SKM-1 treated with dmso at 0.1 percent for 144 hours (cell line): ENCODE measurements at regions not wholly inside any gene's neighbourhood (a gene's known extent, or its start where the extent isn't known, plus 50 kb on each side); places are given as distances from the start of the nearest gene placed in this dataset.

ENCODE experiments used
- DNase-seq: peaks from one replicate; lab custom pipeline; 2025; ENCODE audit not compliant: unreplicated experiment; lab: John Stamatoyannopoulos, UW

DNA sequence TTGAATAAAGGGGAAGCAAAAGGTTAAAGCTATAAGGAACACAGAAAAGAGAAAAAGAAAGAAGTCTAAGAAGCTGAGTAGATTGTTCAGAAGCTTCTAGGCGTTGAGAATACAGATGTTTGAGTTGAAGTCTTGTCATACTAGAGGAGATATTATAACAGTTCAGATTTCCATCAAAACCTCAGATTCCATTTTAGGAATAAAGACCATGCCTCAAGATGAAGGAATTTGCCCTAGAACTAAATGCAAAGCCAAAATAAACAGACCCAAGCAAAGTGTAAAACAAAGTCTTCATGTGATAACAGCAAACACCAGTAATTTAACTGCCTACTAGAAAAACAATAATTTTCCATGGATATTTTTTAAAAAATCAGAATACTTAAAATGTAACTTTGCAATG is 476.5 kb upstream of the POT1 start:
- no peak for DNase-seq

DNA sequence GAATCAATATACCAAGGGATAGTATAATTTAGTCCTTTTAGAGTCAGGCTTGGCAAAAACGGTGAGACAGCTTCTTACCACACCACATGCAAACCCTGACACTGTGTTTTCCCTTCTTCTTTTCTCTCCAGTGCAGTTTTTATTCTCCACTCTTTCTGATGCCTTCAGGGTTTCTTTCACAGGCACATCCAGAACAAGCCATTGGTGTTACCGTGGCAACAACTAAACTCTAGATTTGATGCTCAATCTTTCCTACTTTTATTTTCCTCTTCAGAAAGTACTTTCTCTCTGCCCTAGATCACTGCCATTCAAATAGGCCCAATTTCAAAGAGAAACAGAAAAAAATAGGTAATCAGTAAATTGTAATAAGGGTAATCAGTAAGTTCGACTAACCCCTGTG is 469.8 kb upstream of the POT1 start:
- DNase-seq, result no peak

DNA sequence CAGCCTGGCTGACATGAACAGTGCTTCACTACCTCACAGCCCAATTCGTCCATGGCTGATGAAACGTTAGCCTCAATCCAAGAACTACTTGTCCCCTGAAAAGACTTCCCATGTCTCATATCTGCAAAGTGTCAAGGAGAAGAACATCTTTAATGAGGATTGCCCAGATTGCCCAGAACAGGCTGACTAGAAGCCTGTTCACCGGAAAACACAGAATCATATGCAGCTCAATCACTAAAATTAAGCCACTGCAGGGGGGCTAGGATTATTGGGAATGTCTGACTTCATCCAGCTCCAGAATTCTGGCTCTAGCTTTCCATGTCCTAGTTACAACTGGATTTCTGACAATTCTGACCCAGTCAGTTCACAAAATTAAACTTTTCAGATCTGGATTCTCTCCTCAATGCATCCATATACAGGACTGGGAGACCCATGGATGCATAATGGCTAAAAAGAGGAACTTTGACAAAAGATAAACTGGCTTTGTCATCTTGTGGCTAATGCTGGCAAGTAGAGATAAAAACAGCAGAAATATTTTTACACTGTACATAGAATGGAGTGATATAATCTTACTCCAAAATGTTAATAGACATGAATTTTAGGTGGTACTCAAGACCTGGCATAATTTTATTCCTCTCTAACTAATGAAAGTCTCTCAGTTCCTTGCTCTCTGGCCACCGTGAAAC is 467.0 kb upstream of the POT1 start:
- DNase-seq, result peak; percentile 10

DNA sequence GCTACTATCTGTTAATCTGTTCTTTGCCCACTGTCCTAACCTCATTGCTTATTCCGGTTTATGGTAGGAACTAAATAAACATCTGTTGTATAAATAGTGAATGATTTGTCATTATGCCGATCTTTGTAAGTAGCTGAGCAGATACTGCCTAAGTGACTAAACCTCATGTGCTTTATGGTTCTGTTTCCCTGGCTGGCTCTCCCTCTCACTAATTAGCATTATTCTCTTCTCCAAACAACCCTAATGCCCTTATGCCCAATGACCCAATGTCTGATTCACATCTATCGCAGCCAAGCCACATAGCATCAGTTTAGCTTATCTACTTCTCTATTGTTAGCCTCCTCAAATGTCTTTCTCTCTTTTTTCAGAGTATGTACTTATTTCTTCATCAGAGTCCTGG is 462.3 kb upstream of the POT1 start:
- DNase-seq, result no peak

DNA sequence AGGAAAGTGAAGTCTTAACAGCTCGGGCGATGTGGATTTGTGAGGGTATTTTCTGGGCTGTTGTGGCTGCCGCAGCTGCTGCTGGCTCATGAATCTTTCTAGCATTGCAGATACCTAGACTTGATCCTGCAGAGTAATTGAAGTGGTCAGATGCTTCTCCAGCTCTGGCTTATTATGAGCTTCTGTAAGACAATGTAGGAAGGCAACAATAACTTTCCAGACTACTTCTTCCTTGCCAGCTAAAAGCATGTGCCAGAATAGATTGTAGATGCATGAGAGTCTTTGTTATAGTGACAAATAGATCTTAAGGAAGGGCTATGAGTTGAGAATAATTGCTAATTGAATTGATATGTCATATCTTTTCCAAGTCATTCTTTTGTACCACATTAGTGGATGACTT is 461.4 kb upstream of the POT1 start:
- no peak for DNase-seq

DNA sequence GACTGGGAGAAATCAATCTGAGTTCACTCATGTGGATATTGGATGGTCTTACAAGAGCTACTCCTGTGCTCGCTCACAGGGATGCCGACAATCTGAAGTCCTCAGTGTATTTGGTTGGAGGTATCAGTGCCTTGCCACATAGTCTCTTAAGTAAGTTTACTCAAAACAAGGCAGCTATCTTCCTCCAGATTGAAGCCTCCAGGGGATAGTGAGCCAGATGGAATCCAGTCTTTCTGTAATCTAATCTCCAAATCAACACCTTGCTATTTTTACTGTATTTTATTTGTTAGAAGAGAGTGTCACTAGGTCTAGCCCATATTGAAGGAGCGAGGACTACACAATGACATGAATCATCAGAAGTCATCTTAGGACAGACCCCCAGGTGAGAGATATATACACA is 456.6 kb upstream of the POT1 start:
- DNase-seq, result no peak

DNA sequence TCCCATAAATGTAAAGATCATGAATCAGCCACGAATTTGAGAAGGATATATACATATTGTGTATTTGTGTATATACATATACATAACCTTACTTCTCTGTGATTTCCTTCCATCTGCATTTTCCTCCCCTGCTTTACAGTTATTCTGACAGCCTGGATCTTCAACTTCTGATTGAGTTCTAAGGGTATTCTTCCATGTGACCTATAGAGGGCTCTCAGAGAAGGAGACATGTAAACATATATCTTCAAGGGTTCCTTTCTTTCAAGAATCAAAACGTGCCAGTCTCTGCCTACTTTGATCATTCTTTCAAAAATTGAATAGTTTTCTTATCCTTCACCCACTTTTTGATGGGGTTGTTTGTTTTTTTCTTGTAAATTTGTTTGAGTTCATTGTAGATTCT is 453.7 kb upstream of the POT1 start:
- DNase-seq, result no peak

DNA sequence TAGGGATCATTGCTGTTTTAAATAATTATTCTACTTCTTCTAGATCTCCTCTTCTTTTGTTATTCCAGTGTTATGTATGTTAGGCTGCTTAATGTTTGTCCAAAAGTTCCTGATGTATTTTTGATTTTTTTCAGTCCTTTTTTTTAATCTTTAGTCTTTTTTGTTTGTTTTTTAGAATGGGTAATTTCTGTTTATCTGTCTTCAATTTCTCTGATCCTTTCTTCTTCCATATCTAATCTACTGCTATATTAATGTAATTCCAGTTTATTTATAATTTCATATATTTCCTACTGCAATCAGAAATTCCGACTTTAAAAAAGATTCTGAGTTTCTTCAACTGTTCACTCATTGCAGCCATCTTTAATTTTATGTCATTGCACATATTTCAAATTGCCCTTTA is 452.8 kb upstream of the POT1 start:
- DNase-seq, result no peak

DNA sequence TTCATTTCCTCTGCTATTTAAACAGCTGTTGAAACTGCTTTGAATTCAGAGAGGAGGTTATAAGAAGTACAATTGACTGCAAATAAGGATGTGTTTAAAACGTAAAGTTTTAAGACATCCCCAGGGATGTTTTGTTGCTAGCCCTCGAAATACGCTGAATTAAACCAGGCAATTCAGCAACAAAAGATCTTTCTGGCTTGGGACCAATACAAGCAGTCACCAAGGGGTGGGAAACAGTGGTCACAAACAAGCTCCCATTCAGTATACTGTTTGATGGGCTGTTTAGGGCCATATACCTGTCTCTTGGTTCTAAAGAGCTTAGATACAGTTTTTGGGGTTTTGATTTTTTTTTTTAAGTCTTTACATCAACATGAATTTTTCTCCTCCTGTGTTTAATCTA is 446.3 kb upstream of the POT1 start:
- no peak for DNase-seq

DNA sequence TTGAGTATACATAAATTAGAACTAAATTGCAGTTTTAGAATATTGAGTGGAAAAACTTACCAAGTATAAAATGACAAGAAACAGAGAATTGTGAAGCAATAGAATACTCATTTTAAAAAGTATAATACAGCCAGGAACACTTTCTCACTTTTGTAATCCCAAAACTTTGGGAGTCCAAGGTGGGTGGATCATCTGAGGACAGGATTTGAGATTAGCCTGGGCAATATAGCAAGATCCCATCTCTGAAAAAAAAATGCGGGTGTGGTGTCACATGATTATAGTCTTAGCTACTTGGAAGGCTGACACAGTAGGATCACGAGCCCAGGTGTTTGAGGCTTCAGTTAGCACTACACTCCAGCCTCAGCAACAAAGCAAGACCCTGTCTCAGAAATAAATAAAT is 440.9 kb upstream of the POT1 start:
- DNase-seq, result no peak

DNA sequence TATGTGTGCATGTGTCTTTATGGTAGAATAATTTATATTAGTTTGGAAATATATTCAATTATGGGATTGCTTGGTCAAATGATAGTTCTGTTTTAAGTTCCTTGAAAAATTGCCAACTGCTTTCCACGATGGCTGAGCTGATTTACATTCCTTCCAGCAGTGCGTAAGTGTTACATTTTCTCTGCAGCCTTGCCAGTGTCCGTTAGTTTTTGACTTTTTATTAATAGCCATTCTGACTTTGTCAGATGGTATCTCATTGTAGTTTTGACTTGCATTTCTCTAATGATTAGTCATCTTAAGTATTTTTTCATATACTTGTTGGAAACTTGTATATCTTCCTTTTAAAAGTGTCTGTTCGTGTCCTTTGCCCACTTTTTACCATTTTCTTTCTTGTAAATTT is 434.2 kb upstream of the POT1 start:
- DNase-seq, result no peak

DNA sequence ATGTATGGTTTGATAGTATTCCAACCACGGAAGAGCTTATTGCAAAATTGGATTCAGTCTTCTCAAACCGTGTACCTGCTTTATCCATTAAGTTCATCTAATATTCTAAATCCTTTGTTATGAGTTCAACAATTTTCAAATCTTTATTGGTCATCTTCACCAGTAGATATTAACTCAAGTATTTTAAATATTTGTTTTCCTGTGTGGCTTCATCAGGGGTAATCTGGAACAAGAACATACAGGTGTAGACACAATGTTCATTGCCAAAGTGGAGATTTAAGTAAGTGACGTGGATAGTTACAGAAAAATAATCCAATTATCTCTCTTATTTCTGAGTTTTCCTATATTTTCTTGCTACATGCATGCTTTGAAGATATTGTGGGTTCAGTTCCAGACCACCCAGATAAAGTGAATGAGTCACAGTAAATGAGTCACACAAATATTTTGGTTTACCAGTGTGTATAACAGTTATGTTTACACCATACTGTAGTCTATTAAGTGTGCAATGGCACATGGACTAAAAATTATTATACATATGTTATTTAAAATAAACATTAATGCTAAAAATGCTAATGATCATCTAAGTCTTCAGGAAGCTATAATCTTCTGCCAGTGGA is 429.0 kb upstream of the POT1 start:
- DNase-seq, result no peak

DNA sequence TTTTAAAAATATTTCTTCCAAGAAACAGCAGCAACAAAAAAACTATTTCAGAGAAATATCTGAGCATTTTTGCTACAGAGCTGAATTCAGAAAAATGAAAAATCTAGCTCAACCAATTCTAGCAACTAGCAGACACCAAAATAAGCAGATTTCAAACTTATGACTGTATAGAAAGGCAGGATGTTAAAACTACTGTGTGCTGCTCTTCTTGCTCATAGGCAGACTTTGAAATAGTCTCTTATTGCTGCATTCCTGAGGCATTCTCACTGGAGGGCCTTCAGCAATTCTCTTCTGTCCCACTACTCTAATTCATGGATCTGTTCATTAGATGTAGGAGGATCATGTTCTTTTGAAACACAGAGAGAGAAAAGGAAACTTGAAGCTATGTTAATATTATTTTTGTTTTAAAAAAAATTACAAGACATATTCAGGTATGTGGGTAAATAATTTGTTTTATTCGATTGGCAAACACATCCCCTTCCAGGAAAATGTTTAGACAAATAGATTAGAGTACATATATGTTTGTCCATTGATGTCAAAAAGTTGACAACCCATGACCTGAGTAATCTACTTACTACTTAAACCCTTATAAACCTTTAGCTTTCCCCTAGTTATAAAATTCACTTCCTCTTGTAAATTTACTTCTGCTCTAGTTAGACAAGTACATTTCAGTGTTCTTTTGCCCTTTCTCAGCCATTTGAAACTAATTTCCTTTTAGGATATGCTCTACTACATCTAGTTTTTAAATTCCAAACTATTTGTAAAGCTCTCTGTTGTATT is 428.2 kb upstream of the POT1 start:
- no peak for DNase-seq

DNA sequence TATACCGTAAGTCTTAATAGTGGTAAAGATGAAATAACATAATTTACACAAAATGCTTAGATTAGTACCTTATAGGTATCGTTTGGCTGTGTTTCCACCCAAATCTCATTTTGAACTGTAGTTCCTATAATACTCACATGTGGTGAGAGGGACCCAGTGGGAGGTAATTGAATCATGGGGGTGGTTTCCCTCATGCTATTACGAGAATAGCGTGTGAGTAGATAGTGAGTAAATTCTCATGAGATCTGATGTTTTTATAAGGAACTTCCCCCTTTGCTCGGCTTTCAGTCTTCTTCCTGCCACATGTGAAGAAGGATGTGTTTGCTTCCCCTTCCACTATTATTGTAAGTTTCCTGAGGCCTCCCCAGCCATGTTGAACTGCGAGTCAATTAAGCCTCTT is 426.3 kb upstream of the POT1 start:
- DNase-seq, result peak; percentile 77

DNA sequence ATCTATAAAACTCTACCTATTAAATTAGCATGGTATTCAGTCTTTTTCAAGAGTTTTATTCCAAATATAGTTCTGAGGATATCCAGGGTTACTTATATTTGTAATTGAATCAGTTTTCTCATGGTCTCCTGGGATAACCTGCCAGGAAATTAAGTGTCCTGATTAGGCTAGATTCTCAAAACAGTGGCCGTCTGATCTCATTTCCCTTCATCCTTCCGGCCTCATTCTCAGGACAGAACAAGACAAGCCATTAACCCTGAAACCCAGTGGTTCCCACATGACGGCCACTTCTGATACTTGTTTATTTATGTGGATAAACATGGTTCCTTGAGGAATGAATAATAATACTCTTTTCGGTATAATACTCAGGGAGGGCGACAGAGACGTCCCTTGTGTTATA is 417.6 kb upstream of the POT1 start:
- DNase-seq, result no peak

DNA sequence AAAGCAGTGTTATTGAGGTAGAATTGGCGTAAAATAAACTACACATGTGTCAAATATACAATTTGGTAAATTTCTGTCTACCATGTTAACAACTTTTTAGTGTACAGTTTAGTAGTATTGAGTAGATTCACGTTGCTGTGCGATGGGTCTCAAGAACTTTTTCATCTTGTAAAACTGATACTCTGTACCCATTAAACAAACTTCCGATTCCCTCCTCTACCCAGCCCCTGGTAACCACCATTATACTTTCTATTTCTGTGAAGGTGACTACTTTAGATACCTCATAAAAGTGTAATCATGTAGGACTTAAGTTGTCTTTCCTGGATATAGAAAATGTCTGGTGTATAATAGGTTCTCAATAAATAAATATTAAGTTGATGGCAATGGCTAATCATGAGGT is 408.5 kb upstream of the POT1 start:
- no peak for DNase-seq

DNA sequence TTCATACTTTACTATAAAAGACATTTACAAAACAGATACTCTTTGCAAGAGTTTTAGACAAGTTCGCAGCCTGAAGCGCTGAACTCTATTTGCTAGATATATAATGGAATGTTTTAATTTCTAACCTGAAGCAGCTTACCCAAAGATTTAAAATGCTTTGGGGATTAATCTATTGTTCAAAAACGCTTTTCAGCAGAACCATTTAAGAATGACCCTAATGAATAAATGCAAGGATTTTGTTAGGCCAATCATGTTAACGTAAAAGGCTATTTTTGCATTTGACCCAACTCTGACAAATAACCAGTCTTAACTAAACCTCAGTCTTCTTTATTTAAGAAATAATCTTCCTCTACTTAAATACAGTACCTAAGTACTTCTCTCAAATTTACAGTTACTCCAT is 406.7 kb upstream of the POT1 start:
- no peak for DNase-seq

DNA sequence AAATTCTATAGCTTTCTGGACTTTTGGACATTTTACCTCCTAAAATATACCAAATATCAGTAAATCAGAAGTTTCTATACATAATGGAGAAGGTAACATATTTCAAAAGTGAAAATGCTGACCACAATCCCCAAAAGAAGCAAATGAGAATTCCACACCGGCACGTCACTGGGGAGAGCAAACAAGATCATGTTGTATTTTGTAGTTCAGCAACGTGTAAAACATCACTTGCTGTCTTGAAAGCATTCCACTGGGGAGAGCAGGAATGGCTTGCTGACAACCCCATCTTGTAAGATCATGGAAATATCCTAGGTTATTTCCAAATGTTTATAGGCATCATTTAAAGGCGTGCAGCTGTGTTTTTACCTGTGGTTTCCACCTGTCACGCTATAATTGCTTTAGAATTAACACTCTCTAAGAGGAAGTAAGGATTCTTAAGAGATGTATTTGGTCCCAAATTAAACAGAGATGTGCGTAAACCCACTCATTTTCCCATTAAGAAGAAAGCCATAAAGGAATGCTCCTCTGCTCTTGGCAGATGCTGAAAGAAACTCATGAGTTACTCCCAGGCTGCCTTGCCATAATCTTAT is 397.1 kb upstream of the POT1 start:
- DNase-seq, result no peak

DNA sequence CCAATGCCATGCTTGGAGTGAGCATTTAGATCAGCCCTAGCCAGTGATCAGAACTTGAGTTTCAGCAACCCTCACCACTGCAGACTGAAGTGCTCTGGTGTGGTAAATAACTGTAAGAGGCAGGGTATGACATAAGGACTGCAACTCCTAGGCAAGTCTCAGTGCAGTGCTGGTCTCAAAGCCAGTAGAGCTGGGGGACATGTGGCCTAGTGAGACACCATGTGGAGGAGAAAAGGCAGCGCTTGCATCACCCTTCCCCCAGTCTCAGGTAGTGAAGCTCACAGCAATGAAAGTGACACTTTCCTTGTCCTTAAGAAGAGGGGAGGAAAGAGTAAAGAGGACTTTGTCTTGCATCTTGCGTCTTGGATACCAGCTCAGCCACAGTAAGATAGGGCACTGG is 386.8 kb upstream of the POT1 start:
- no peak for DNase-seq

DNA sequence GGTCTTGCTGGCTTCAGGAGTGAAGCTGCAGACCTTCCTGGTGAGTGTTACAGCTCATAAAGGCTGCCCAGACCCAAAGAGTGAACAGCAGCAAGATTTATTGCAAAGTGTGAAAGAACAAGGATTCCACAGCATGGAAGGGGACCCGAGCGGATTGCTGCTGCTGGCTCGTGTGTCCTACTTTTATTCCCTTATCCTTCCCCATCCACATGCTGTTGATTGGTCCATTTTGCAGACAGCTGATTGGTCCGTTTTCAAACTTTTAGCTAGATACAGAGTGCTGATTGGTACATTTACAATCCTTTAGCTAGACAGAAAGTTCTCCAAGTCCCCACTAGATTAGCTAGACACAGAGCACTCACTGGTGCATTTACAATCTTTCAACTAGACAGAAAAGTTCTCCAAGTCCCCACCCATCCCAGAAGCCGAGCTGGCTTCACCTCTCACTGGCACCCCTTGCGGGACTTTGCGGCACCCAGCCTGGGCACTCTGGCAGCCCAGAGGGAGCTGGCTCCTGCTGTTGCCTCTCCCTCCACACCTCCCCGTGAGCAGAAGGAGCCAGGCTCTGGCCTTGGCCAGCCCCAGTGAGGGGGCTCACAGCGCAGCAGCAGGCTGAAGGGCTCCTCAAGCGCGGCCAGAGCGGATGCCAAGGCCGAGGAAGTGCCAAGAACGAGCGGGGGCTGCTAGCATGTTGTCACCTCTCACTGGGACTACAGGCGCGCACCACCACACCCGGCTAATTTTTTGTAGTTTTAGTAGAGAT is 369.6 kb upstream of the POT1 start:
- DNase-seq, result no peak

DNA sequence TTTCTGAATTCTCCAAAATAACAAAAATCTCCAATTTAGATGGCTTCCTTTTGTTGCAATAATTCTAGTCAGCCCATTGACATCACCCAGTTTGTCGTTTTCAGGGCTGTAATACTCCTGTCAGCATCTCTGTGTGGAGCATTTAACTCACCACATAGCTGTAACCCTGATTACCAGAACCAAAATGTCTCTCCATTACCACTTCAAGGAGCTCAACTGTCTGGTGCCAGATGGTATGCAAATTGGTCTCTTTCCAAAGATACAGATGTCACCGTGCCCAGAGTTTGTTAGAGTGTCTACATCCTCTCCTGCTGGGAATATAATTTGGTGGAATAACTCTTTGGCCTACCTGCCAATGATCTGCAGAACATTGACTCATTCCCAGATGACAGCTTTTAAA is 350.3 kb upstream of the POT1 start:
- no peak for DNase-seq
